ENCODE measurements at regions not wholly inside any gene's neighbourhood (a gene's known extent, or its start where the extent isn't known, plus 50 kb on each side); places are given as distances from the start of the nearest gene placed in this dataset.

DNA sequence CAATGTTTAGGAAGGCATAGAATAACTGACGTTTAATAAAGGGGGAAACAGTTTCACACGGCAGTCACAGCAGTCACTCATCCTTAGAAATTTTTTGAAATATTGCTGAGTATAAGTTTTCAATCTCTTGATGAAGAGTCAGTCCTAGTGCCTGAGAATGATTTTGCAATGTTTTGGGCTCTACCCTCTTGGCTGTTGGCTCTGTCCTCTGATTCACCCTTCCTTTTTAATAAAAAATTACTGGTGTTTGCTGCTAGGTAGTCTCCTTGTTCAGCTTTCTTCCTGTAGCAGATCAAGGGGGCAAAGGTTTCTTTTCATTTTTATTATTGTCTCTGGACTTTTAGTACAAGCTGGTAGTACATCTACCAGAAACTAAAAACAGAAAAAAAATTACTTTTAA is 194.3 kb upstream of the ANO3 start:
- TF ChIP-seq, protein P1, sequence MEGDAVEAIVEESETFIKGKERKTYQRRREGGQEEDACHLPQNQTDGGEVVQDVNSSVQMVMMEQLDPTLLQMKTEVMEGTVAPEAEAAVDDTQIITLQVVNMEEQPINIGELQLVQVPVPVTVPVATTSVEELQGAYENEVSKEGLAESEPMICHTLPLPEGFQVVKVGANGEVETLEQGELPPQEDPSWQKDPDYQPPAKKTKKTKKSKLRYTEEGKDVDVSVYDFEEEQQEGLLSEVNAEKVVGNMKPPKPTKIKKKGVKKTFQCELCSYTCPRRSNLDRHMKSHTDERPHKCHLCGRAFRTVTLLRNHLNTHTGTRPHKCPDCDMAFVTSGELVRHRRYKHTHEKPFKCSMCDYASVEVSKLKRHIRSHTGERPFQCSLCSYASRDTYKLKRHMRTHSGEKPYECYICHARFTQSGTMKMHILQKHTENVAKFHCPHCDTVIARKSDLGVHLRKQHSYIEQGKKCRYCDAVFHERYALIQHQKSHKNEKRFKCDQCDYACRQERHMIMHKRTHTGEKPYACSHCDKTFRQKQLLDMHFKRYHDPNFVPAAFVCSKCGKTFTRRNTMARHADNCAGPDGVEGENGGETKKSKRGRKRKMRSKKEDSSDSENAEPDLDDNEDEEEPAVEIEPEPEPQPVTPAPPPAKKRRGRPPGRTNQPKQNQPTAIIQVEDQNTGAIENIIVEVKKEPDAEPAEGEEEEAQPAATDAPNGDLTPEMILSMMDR (IDR thresholded peaks at IDR 0.05), result no peak
- Histone ChIP-seq H3K9me3 (no peaks in the 10 kb centered on the region), H3K27ac (no peak overlapping the region), H3K4me1 (no peaks in the 10 kb centered on the region), H3K36me3 (no peaks in the 10 kb centered on the region), H3K27me3 (no peaks in the 10 kb centered on the region), H3K4me3 (no peak overlapping the region)
- DNase-seq (ENCODE audit: low spot score in 2 of 2), result no peak
- intact Hi-C loops (cut with DNase I), result no loop called here

DNA sequence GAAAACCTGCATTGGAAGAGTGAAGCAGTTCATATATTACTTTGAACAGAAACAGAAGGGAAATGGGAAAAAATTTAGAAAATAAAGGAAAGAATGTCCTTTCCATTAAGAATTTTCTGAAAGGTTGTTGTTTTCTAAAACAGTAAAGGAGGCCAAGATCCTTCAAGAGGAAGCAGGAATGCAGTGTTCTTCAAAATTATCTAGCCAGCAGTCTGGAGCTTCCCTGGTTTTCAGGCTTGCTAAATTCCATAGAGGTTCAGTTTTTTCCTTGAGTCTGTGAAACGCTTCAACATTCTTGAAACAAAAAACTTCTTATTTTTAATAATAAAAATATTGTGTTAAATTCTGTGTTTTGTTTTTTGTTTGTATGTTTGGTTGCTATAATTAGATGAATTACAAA is 189.0 kb upstream of the ANO3 start:
- intact Hi-C loops (cut with DNase I), result no loop called here
- Histone ChIP-seq H3K4me1 (no peaks in the 10 kb centered on the region), H3K27ac (no peak overlapping the region), H3K4me3 (no peak overlapping the region), H3K27me3 (no peaks in the 10 kb centered on the region), H3K36me3 (no peaks in the 10 kb centered on the region), H3K9me3 (no peaks in the 10 kb centered on the region)
- TF ChIP-seq, protein P1 (IDR thresholded peaks at IDR 0.05), result no peak
- DNase-seq (ENCODE audit: low spot score in 2 of 2), result no peak

DNA sequence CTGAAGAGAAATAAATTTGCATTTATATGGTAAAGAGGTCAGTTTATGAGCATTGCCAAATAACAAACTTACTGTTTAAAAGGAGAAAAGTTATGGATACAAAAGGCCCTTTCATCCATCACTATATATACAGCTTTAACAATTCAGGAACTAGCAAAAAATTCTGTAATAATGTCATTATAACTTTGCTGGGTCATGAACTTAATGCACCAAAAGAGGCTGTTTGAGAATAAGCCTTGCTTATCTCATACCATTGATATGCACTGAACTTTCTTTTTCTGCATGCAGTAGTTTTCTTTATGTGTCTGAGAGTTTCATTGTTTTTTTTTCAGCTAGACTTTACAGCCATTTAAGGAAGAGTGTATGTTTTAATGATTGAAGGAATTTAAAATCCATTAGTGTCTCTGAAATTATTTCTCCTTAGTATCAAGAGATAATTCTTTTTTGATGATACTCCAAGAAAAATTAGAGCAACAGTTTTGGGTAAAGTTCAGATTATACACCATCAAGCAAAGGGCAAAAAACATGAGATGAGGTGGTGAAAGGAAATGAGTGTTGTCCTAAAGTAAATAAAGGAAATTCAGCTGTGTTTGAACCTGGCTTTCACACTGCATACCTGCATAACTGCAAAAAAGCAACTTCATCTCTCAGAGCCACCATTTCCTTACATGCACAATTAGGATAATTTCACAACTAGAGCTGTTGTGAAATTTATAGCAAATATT is 188.2 kb upstream of the ANO3 start:
- no peak for DNase-seq (ENCODE audit: low spot score in 2 of 2)
- H3K4me1 ChIP-seq, result no peaks in the 10 kb centered on the region
- intact Hi-C loops (cut with DNase I), result no loop called here

DNA sequence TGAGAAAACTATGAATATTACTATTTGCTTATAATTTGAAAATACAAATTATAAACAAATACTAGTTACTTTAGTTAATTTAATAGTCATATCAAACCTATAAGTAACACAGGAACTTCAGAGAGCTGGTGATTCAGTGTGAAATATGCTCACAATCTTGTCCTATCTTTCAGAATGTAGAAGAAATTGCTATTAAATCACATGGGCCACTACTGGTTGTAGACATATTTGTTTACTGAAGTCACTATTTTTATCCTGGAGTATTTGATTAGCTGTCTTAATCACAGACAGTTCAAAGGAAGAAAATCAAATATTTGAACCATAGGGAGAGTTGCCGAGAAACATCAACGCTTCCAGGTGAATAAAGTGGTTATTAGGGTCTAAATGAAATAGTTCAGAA is 187.6 kb upstream of the ANO3 start:
- TF ChIP-seq, protein P1 (IDR thresholded peaks at IDR 0.05), result no peak
- Histone ChIP-seq H3K4me3 (no peak overlapping the region), H3K4me1 (no peaks in the 10 kb centered on the region), H3K9me3 (no peaks in the 10 kb centered on the region), H3K27ac (no peak overlapping the region), H3K27me3 (no peaks in the 10 kb centered on the region), H3K36me3 (no peaks in the 10 kb centered on the region)
- intact Hi-C loops (cut with DNase I), result no loop called here
- DNase-seq (ENCODE audit: low spot score in 2 of 2), result no peak

More for the DNA sequence above, 188.2 kb upstream of the ANO3 start:
- Histone ChIP-seq H3K4me3 (no peak overlapping the region), H3K27me3 (no peaks in the 10 kb centered on the region), H3K27ac (no peak overlapping the region), H3K9me3 (no peaks in the 10 kb centered on the region), H3K36me3 (no peaks in the 10 kb centered on the region)
- TF ChIP-seq, protein P1 (IDR thresholded peaks at IDR 0.05), result no peak

DNA sequence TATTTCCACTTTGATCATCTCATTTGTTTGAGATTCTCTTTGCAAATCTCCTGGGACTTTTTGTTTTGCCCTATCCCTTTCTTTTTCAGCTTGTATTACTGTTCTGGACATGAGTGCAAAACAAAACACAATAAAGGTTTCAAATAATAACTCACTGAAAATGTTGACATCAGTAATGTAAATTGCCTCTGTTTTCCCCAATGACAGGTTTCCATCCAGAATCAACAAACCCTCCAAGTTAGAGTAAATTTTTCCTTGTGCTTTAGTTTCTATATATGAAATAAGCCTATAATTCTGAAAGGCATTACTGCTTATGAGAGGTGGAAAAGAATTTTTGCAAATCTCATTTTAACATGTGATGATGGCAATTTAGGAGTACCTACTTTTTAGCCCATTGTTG is 187.0 kb upstream of the ANO3 start:
- intact Hi-C loops (cut with DNase I), result no loop called here
- TF ChIP-seq, protein P1 (IDR thresholded peaks at IDR 0.05), result no peak
- Histone ChIP-seq H3K4me1 (no peaks in the 10 kb centered on the region), H3K27me3 (no peaks in the 10 kb centered on the region), H3K9me3 (no peaks in the 10 kb centered on the region), H3K27ac (no peak overlapping the region), H3K36me3 (no peaks in the 10 kb centered on the region), H3K4me3 (no peak overlapping the region)
- no peak for DNase-seq (ENCODE audit: low spot score in 2 of 2)

DNA sequence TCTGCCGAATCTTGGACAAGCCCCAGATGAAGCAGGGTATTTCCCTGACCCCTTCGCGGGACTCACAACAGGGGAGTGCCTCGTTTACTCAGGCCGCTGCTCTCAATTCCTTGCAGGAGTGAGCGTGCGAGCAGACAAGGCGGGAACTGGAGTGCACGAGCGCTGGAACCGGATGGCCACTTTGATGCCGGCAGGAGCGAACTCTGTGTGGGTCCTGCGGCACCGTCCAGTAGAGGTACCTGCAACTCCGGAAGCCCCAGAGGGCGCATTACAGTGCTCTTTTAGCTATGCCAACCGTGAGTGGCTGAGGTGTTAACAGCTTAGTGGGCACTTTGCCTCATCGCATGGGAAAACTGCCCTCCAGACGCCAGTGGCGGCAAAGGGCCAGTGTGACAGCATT is 182.3 kb upstream of the ANO3 start:
- Histone ChIP-seq H3K27ac (no peak overlapping the region), H3K27me3 (no peaks in the 10 kb centered on the region), H3K4me3 (no peak overlapping the region), H3K9me3 (no peaks in the 10 kb centered on the region), H3K36me3 (no peaks in the 10 kb centered on the region), H3K4me1 (no peaks in the 10 kb centered on the region)
- intact Hi-C loops (cut with DNase I), result no loop called here
- no peak for DNase-seq (ENCODE audit: low spot score in 2 of 2)
- TF ChIP-seq, protein P1 (IDR thresholded peaks at IDR 0.05), result no peak
